ACHN (cell line): ENCODE measurements at regions not wholly inside any gene's neighbourhood (a gene's known extent, or its start where the extent isn't known, plus 50 kb on each side); places are given as distances from the start of the nearest gene placed in this dataset.

Experiments used
- DNase-seq: peaks from one replicate; pipeline ENCODE4 v3.0.0-alpha.2; 2015
- in situ Hi-C: cut with HindIII; loops from 2 replicates; pipeline ENCODE4 v1.10.0; 2017; ENCODE audit warnings: low sequenced_read_pairs, low pct_ligation_motif_present, low pct_unique_long_range_greater_than_20kb

DNA sequence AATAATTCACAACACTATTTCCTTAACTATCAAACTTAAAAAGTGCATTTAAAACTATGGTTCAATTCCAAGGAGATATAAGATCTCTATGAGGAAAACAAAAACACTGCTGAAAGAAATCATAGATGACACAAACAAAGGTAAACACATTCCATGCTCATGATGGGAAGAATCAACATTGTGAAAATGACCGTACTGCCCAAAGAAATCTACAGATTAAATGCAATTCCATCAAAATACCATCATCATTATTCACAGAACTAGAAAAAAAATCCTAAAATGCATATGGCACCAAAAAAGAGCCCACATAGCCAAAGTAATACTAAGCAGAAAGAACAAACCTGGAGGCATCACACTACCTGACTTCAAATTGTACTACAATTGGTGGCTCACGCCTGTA lies 159.9 kb upstream of the EEPD1 start:
- in situ Hi-C loops, result no loop called here

DNA sequence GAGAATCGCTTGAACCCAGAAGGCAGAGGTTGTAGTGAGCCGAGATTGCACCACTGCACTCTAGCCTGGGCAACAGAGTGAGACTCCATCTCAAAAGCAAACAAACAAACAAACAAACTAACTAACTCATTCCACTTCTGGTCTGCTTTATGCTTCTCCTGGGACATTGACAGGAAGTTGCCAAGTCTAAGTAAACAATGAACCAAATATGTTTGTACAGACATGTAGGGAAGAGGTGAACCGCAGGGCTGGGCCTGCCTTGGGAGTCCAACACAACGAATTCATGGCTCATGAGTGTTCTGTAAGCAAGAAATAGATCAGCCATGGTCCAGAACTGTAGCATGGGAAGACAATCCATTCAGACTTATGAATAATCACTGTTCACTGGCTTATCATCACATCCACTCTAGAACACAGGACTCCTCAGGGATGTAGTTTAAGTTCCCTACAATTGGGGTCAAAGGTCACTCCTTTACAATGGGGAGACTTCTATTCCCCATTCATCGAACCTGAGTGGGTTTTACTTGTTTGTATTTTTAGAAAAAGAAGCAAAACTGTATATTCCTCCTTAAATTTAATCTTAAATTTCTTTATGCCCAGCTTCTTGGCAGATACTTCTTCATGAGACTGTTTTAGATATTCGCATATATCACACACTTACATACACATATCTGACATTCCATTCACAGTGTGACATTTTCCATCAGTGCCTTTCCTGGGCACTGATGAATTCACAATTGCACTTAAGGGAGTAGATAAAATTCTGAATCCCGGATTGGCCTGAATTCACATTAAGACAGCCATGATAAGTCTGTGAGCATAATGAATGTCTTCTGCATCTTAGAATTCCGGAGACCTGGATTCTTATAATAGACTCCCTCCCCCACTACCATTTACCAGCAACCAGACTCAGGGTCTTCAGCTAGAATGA lies 159.1 kb upstream of the EEPD1 start:
- no peak for DNase-seq
- in situ Hi-C loops, result no loop called here

More for the DNA sequence above, 159.9 kb upstream of the EEPD1 start:
- no peak for DNase-seq

DNA sequence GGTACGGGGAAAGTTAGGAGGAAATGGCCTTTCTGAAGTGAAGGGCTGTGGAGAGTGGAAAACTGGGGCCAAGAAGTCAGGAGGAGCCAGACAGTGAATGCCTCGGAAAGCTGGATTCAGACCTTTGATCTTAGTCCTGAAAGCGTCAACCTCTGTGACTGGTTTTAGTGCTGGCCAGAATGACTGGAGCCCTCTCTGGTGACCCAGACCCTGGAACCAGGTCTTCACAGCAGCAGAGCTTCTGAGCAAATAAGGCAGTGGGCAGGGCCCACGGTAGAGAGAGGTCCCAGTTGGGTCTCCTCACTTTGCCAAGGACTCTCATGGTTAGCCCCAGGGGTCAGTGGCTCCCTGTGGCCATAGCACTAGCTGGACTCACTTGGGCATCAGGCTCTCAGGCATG lies 157.7 kb upstream of the EEPD1 start:
- in situ Hi-C loops, result no loop called here
- DNase-seq, result no peak

- in situ Hi-C loops, result no loop called here
- DNase-seq, result no peak
Measured at GRCh38 chr7:35998481-35998880, 154.6 kb upstream of the EEPD1 start.

DNA sequence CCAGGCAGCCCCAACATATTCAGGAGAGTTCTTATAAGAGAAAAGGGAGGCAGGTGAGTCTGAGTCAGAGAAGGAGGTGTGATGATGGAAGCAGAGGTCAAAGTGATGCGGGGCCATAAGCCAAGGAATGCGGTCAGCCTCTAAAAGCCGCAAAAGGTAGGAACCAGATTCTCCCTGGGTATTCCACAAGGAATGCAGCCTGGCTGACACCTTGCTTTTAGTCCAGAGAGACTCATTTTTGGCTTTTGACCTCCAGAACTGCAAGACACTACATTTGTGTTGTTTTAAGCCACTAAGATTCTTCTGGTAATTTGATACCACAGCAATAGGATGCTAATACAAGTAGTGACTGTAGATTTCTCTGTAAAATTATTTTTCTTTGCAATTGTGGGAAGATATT lies 151.5 kb upstream of the EEPD1 start:
- no peak for DNase-seq
- in situ Hi-C loops, result no loop called here

DNA sequence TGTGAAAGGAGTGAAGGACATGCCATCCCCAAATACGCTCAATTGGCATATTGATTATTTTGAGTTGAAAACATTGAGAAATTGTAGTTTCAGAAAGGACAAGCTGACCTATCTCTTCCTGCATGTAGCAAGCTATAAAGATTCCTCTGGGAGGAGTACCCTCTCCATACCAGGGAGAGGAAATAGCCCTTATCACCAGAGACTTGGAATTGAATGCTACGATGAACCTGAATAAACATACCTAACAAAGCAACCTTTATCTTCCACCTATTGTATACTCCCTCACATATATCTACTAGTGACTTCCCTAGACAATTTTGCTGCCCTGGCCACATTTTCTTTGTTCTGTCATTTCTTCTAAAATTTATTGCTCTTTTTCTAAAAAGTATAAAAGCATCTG lies 150.2 kb upstream of the EEPD1 start:
- no peak for DNase-seq
- in situ Hi-C loops, result no loop called here

GRCh38 chr7:36003343-36003742 lies 149.7 kb upstream of the EEPD1 start:
- no peak for DNase-seq
- in situ Hi-C loops, result no loop called here

- in situ Hi-C loops, result no loop called here
Measured at GRCh38 chr7:36005293-36005692, 147.8 kb upstream of the EEPD1 start.

DNA sequence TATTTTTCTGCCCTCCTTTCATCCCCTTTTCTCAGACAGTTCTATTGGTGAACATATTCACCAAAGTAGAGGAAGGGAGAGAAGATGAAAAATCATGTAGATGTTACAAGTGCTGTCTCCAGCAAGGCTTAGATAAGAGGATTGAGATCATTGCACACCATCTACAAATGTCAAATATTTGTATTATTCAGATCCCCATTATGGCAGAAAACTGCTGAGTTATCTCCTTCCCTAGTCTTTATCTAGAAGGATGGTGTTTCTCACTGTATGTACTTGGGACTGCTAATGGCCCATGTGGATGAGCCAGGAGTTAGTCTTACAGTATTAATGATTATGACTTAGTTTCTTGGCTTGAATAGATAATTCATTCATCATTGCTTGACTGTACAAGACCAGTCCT lies 147.2 kb upstream of the EEPD1 start:
- in situ Hi-C loops, result no loop called here
- DNase-seq, result no peak

More at GRCh38 chr7:36005293-36005692, 147.8 kb upstream of the EEPD1 start:
- no peak for DNase-seq

DNA sequence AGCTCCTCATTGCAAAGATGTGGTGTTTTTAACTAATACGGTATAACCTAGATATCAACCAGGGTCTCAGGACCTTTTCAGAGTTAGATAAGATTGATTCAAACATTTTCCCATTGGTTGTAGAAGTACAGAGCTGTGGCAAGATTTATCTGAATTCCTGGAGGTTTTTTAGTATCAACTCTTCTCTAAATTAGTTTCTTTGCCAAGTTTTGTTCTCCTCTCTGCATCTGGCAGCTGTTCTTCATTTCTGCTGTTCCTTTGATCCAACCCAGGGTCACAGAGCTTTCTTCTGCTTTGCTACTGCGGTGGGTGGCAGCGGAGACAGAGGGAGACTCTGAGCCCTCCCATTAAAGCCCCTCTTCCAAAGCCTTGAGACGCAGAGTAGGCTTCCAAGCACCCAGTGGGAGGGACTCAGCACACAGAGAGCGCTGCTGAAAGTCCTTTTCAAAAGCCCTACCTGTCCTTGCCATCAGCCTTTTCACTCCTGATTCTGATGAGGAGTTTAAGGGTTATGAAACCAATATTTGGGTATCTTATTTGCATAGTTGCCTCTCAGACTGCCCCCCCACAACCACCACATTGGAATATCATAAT lies 146.3 kb upstream of the EEPD1 start:
- no peak for DNase-seq
- in situ Hi-C loops, result no loop called here

GRCh38 chr7:36010656-36011587 lies 142.1 kb upstream of the EEPD1 start:
- DNase-seq, result no peak
- in situ Hi-C loops, result no loop called here

GRCh38 chr7:36011588-36011965 lies 141.5 kb upstream of the EEPD1 start:
- in situ Hi-C loops, result no loop called here
- no peak for DNase-seq

DNA sequence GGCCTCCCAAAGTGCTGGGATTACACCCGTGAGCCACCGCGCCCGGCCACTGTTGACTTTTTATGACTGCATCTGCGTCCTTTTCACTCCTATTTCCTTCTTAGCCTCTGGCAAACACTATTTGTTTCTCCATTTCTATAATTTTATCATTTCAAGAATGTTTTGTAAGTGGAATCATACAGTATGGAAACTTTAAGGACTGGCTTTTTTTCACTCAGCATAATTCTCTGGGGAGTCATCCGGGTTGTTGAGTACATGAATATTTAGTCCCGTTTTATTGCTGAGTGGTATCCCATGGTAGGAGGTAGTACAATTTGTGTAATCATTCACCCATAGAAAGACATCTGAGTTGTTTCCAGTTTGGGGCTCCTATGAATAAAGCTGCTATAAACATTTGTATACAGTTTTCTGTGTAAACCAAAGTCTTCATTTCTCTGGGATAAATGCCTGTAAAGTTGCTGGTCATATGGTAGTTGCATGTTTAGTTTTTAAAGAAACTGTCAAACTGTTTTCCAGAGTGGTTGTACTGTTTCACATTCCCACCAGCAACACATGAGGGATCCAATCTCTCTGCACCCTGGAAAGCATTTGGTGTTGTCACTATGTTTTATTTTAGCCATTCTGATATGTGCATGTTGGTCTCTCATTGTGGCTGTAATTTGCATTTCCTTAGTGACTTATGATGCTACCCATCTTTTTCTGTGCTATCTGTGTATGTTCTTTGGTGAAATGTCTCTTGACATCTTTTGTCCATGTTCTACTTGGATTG lies 139.6 kb upstream of the EEPD1 start:
- in situ Hi-C loops, result no loop called here
- DNase-seq, result no peak

DNA sequence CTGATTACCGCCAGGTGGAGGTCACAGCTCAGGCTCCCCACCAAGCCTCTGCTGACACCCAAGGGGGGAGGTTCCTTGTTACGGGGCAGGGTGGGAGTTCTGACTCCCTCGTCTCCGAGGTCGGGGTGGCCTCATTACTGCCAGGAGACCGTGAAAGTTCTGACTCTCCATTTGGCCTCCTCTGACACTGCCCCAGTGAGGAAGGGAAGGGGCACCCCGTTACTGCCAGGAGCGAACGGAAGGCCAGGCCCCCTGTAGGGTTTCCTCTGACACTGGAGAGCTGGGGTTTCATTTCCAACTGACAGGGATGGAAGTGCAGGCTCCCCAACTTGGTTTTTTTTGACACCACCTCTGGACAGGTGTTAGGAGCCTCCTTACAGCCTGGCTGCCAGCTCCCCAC lies 138.1 kb upstream of the EEPD1 start:
- in situ Hi-C loops, result no loop called here
- DNase-seq, result no peak

DNA sequence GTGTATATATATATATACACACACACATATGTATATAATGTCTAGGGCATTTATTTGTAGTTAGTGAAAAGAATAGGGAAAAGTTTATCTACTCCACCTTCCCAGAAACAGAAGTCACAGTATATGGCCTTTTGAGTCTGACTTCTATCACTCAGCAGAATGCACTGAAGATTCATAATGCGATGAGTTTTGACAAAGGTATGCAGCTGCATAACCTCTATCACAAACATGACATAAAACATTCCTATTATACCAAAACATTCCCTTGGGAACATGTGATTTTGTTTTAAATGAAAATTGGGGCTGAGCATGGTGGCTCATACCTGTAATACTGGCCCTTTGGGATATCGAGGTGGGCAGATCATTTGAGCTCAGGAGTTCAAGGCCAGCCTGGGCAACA lies 137.3 kb upstream of the EEPD1 start:
- in situ Hi-C loops, result no loop called here
- DNase-seq, result no peak

GRCh38 chr7:36016648-36017047 lies 136.4 kb upstream of the EEPD1 start:
- in situ Hi-C loops, result no loop called here
- no peak for DNase-seq

DNA sequence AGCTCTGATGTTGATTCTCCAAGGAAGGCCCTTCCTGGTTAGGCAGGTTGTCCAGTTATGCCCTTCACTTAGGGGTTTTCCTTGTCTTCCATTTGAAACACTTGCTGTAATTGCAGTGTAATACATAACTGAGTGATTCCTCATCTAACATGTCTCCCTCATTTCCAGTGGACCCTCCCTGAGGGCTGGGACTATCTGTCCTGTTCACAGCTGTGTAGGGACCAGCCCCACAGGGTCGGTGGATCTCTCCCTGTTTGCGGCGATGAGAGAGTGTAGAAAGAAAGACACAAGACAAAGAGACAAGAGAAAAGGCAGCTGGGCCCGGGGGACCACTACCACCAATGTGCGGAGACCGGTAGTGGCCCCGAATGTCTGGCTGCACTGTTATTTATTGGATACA lies 135.9 kb upstream of the EEPD1 start:
- in situ Hi-C loops, result no loop called here
- no peak for DNase-seq

DNA sequence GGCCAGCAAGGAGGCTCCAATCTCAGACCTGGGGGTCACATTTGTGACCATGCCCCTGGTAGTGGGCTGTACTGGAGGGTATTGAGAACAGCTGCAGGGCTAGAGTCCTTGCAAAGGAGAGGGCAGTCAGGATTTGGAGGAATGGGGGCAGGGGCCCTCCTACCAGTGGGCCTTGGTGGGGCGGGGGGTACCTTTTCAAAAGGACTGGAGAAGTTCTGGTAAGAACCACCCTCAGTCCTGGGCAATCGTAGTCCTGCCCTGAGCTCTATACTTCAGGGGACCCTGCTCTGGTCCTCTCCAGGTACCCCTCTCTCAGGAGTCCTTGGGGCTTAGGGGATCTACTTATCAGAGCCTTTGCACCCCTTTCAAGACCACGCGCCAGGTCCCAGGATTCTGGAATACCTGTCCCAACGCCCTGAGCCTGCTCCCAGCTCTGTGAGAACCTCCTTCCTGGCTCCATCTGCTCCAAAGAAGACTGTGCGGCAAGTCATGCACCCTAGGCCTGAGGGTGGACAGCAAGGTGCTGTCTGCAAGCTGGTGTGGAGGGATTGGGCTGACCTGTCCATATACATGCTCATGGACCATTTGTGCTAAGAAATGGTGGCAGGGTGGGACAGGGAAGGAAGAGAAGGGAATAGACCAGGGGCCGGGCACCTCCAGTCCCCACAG lies 134.1 kb upstream of the EEPD1 start:
- DNase-seq, result no peak
- in situ Hi-C loops, result no loop called here
